Neutrophil (primary cell): ENCODE measurements at regions not wholly inside any gene's neighbourhood (a gene's known extent, or its start where the extent isn't known, plus 50 kb on each side); places are given as distances from the start of the nearest gene placed in this dataset.

Experiments
- H3K27ac ChIP-seq: fragments of 200-600 bp; sonication (generic); 2 replicates; pipeline ENCODE4 v1.5.1; 2016; ENCODE audit warnings: mild to moderate bottlenecking, moderate library complexity
- H3K27me3 ChIP-seq: fragments of 200-600 bp; sonication (generic); 2 replicates; pipeline ENCODE4 v1.6.0; 2016; ENCODE audit warnings: mild to moderate bottlenecking
- H3K36me3 ChIP-seq: fragments of 200-600 bp; sonication (generic); 2 replicates; pipeline ENCODE4 v1.5.1; 2017
- H3K4me1 ChIP-seq, 2 experiments: fragments of 200-600 bp in 1 of 2; sonication (generic) in 1 of 2; 1 replicate in 1 of 2; 2 replicates in 1 of 2; pipeline versions ENCODE4 v1.5.1 to v1.6.1; 2013 to 2016; ENCODE audit warnings: low read depth in 1 of 2, low read length in 1 of 2, mild to moderate bottlenecking in 1 of 2, moderate library complexity in 1 of 2; ENCODE audit not compliant: control insufficient read depth in 1 of 2, insufficient read depth in 1 of 2
- H3K4me3 ChIP-seq, 2 experiments: fragments of 200-600 bp in 1 of 2; sonication (generic) in 1 of 2; 1 replicate in 1 of 2; 2 replicates in 1 of 2; pipeline ENCODE4 v1.5.1; 2013 to 2016; ENCODE audit warnings: low read depth in 1 of 2, low read length in 1 of 2, mild to moderate bottlenecking in 1 of 2, moderate library complexity in 1 of 2
- H3K9me3 ChIP-seq: fragments of 200-600 bp; sonication (generic); 2 replicates; pipeline ENCODE4 v1.5.1; 2016
- TF ChIP-seq, protein P1 (sequence below): fragments of 200-600 bp; sonication (generic); IDR thresholded peaks from 2 replicates; pipeline ENCODE4 v1.5.1; 2016; ENCODE audit warnings: antibody characterized with exemption

GRCh38 chr6:97863697-97864096, 580.7 kb upstream of the MMS22L start:
- no peak overlapping the region for H3K27ac ChIP-seq
- no peak overlapping the region for H3K4me3 ChIP-seq
- no peaks in the 10 kb centered on the region for H3K27me3 ChIP-seq
- H3K36me3 ChIP-seq, result no peaks in the 10 kb centered on the region
- TF ChIP-seq, protein P1, sequence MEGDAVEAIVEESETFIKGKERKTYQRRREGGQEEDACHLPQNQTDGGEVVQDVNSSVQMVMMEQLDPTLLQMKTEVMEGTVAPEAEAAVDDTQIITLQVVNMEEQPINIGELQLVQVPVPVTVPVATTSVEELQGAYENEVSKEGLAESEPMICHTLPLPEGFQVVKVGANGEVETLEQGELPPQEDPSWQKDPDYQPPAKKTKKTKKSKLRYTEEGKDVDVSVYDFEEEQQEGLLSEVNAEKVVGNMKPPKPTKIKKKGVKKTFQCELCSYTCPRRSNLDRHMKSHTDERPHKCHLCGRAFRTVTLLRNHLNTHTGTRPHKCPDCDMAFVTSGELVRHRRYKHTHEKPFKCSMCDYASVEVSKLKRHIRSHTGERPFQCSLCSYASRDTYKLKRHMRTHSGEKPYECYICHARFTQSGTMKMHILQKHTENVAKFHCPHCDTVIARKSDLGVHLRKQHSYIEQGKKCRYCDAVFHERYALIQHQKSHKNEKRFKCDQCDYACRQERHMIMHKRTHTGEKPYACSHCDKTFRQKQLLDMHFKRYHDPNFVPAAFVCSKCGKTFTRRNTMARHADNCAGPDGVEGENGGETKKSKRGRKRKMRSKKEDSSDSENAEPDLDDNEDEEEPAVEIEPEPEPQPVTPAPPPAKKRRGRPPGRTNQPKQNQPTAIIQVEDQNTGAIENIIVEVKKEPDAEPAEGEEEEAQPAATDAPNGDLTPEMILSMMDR, result no peak
- H3K4me1 ChIP-seq, result no peaks in the 10 kb centered on the region
- no peaks in the 10 kb centered on the region for H3K9me3 ChIP-seq

- Histone ChIP-seq H3K9me3 (no peaks in the 10 kb centered on the region), H3K4me1 (no peaks in the 10 kb centered on the region), H3K36me3 (no peaks in the 10 kb centered on the region), H3K27ac (no peak overlapping the region), H3K4me3 (no peak overlapping the region), H3K27me3 (no peaks in the 10 kb centered on the region)
- TF ChIP-seq, protein P1, result no peak
Measured at GRCh38 chr6:97864366-97864765, 581.4 kb upstream of the MMS22L start.

DNA sequence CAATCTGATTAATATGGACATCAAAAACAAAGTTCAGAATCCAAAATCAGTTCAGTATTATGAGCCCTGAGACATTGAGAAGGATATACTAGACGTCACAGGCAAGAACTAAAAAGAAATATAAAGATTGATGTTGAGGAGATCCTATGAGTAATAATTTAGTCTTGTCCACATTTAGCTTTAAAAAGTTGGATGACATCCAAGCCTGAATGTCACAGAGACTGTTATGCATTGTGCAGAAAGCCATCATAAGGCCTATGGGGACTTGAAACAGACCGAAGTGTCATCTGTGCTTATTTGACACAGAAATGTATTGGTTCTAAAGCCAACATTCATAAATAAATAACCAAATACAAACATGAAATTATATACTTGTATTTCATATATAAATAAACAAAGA, 581.8 kb upstream of the MMS22L start:
- H3K9me3 ChIP-seq, result no peaks in the 10 kb centered on the region
- TF ChIP-seq, protein P1, result no peak
- no peak overlapping the region for H3K4me3 ChIP-seq
- no peak overlapping the region for H3K27ac ChIP-seq
- H3K27me3 ChIP-seq, result no peaks in the 10 kb centered on the region
- no peaks in the 10 kb centered on the region for H3K4me1 ChIP-seq
- H3K36me3 ChIP-seq, result no peaks in the 10 kb centered on the region

DNA sequence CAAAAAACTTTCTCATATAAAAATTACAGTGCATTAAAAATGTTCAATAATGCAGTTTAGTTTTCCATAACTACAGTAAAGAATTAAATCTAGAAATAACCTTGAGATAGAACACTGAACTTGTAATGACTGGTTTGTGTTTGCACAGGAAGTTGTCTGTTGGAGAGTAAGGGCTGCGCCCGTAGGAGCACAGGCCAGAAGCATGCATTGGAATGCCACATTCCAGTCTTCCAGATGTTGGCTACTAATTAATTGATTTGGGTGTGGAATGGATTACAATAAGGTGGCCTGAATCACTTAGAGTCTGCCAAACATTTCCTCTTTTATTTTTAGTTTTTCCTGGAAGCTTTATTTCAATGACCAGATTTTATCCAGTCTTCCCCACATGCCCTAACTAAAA, 582.6 kb upstream of the MMS22L start:
- no peaks in the 10 kb centered on the region for H3K36me3 ChIP-seq
- H3K9me3 ChIP-seq, result no peaks in the 10 kb centered on the region
- H3K4me1 ChIP-seq, result no peaks in the 10 kb centered on the region
- no peak overlapping the region for H3K27ac ChIP-seq
- TF ChIP-seq, protein P1, result no peak
- no peaks in the 10 kb centered on the region for H3K27me3 ChIP-seq
- no peak overlapping the region for H3K4me3 ChIP-seq

- TF ChIP-seq, protein P1, result no peak
- Histone ChIP-seq H3K4me3 (no peak overlapping the region), H3K27ac (no peak overlapping the region), H3K9me3 (no peaks in the 10 kb centered on the region), H3K27me3 (no peaks in the 10 kb centered on the region), H3K36me3 (no peaks in the 10 kb centered on the region), H3K4me1 (no peaks in the 10 kb centered on the region)
Measured at GRCh38 chr6:97866616-97867015, 583.6 kb upstream of the MMS22L start.

DNA sequence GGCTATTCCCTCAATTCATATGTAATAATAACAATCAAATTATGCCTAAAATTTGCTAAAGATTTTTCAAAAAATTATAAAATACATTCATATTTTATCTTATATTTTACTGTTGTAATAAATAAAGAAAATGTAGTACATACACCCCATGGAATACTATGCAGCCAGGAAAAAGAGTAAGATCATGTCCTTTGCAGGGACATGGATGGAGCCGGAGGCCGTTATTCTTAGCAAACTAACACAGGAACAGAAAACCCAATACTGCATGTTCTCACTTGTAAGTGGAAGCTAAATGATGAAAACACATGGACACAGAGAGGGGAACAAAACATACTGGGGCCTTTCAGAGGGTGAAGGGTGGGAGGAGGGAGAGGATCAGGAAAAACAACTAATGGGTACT, 584.2 kb upstream of the MMS22L start:
- H3K4me1 ChIP-seq, result no peaks in the 10 kb centered on the region
- TF ChIP-seq, protein P1, result no peak
- no peak overlapping the region for H3K4me3 ChIP-seq
- no peaks in the 10 kb centered on the region for H3K9me3 ChIP-seq
- no peak overlapping the region for H3K27ac ChIP-seq
- H3K27me3 ChIP-seq, result no peaks in the 10 kb centered on the region
- H3K36me3 ChIP-seq, result no peaks in the 10 kb centered on the region
